Fibroblast of the conjunctiva (primary cell): ENCODE measurements at regions not wholly inside any gene's neighbourhood (a gene's known extent, or its start where the extent isn't known, plus 50 kb on each side); places are given as distances from the start of the nearest gene placed in this dataset.
"Not testable (repeated sequence)": the region's sequence is repeated elsewhere in the genome, so short reads cannot be mapped to it uniquely, and the experiment has no call there.

Experiments used
- DNase-seq: peaks from one replicate; pipeline ENCODE4 v3.0.0-alpha.2; 2010; ENCODE audit warnings: low read depth

- no peak for DNase-seq
Measured at GRCh38 chr3:72176537-72177041, 391.6 kb upstream of the PROK2 start.

GRCh38 chr3:72175296-72175858 lies 390.4 kb upstream of the PROK2 start:
- no peak for DNase-seq

- DNase-seq, result no peak
Measured at GRCh38 chr3:72174890-72175289, 389.9 kb upstream of the PROK2 start.

GRCh38 chr3:72174040-72174439 lies 389.1 kb upstream of the PROK2 start:
- DNase-seq, result no peak

- no peak for DNase-seq
Measured at GRCh38 chr3:72171946-72172345, 387.0 kb upstream of the PROK2 start.

- no peak for DNase-seq
Measured at GRCh38 chr3:72171463-72171881, 386.5 kb upstream of the PROK2 start.

GRCh38 chr3:72169561-72170472 lies 384.9 kb upstream of the PROK2 start:
- DNase-seq, result no peak

GRCh38 chr3:72169120-72169519 lies 384.2 kb upstream of the PROK2 start:
- no peak for DNase-seq

GRCh38 chr3:72165808-72166207 lies 380.9 kb upstream of the PROK2 start:
- DNase-seq, result no peak

- no peak for DNase-seq
Measured at GRCh38 chr3:72165317-72165716, 380.4 kb upstream of the PROK2 start.

- no peak for DNase-seq
Measured at GRCh38 chr3:72164635-72164978, 379.7 kb upstream of the PROK2 start.

GRCh38 chr3:72163809-72164634 lies 379.1 kb upstream of the PROK2 start:
- no peak for DNase-seq

- DNase-seq, result no peak
Measured at GRCh38 chr3:72162649-72163184, 377.8 kb upstream of the PROK2 start.

- no peak for DNase-seq
Measured at GRCh38 chr3:72161881-72162595, 377.1 kb upstream of the PROK2 start.

- DNase-seq, result not testable (repeated sequence)
Measured at GRCh38 chr3:72161285-72161684, 376.3 kb upstream of the PROK2 start.

GRCh38 chr3:72160351-72160750 lies 375.4 kb upstream of the PROK2 start:
- no peak for DNase-seq

GRCh38 chr3:72159487-72159886 lies 374.5 kb upstream of the PROK2 start:
- DNase-seq, result no peak

GRCh38 chr3:72158639-72159326 lies 373.8 kb upstream of the PROK2 start:
- no peak for DNase-seq

- no peak for DNase-seq
Measured at GRCh38 chr3:72157748-72158638, 373.0 kb upstream of the PROK2 start.
